ENCODE measurements at regions not wholly inside any gene's neighbourhood (a gene's known extent, or its start where the extent isn't known, plus 50 kb on each side); places are given as distances from the start of the nearest gene placed in this dataset.
A peak's percentile ranks its signal among the peaks of the same experiment; 100 is the strongest.
"Not testable (repeated sequence)": the region's sequence is repeated elsewhere in the genome, so short reads cannot be mapped to it uniquely, and the experiment has no call there.

GRCh38 chr21:35190201-35190701, 141.1 kb upstream of the RUNX1 start:
- DNase-seq (ENCODE audit: low read depth, low spot score) = peak; percentile 66
- TF ChIP-seq CTCF (IDR thresholded peaks at IDR 0.05; ENCODE audit: low read depth, low read length) = no peak
- in situ Hi-C loops (cut with HindIII; ENCODE audit: low sequenced_read_pairs) = no loop called here
- H3K4me3 ChIP-seq (ENCODE audit: low read depth, low read length) = no peak overlapping the region

GRCh38 chr21:35189077-35189863, 140.2 kb upstream of the RUNX1 start:
- in situ Hi-C loops (cut with HindIII; ENCODE audit: low sequenced_read_pairs) = no loop called here
- no peak overlapping the region for H3K4me3 ChIP-seq (ENCODE audit: low read depth, low read length)
- DNase-seq (ENCODE audit: low read depth, low spot score) = peak; percentile 88
- no peak for TF ChIP-seq CTCF (IDR thresholded peaks at IDR 0.05; ENCODE audit: low read depth, low read length)

- DNase-seq (ENCODE audit: low read depth, low spot score); H3K4me3 ChIP-seq (ENCODE audit: low read depth, low read length); in situ Hi-C loops (cut with HindIII; ENCODE audit: low sequenced_read_pairs): not testable (repeated sequence)
Measured at GRCh38 chr21:35183389-35183788, 134.3 kb upstream of the RUNX1 start.

DNA sequence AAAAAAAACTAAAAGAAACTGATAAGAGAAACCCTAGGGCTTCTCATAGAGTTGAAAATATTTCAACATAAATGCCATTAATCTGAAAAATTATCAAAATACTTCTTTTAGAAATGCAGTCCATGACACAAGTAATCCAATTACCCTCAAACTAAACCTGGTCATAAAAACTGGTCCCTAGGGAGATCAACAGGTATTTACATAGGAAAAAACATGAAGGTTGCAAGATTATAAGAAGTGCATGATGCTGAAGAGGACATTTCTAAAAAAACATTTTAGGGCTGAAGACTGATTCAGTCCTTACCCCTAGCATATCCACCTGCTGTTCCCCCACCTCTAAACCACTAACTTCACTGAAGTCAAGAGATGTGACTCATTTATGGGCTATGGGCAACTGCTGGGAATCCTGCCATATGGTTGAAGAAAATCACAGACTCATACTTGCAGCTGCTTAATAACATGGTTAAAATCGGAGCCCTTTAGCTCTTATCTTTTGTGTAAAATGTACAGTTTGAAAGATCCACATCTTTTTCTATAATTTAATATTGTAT, 131.0 kb upstream of the RUNX1 start:
- no peak for TF ChIP-seq CTCF (IDR thresholded peaks at IDR 0.05; ENCODE audit: low read depth, low read length)
- peak; percentile 85 for DNase-seq (ENCODE audit: low read depth, low spot score)
- no peak overlapping the region for H3K4me3 ChIP-seq (ENCODE audit: low read depth, low read length)
- in situ Hi-C loops (cut with HindIII; ENCODE audit: low sequenced_read_pairs) = no loop called here

DNA sequence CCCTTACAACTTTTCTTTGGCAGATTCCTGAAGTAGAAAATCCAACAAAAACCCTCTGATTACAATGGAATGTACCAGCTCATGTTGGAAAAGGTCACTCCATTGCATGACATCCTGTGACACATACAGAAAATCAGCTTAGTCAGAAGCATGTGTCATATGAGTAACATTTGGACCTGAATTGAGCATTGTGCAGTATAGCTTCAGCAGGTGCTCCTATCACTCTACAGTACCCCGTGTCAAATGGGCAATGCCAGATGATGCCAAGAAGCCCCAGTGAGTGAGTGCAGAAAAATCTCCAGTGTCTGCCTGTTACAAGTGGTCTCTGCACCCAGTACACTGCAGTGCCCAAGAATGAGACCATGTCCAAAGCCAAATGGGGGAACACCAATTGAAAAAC, 129.7 kb upstream of the RUNX1 start:
- no peak for TF ChIP-seq CTCF (IDR thresholded peaks at IDR 0.05; ENCODE audit: low read depth, low read length)
- H3K4me3 ChIP-seq (ENCODE audit: low read depth, low read length) = no peak overlapping the region
- in situ Hi-C loops (cut with HindIII; ENCODE audit: low sequenced_read_pairs) = no loop called here
- no peak for DNase-seq (ENCODE audit: low read depth, low spot score)

DNA sequence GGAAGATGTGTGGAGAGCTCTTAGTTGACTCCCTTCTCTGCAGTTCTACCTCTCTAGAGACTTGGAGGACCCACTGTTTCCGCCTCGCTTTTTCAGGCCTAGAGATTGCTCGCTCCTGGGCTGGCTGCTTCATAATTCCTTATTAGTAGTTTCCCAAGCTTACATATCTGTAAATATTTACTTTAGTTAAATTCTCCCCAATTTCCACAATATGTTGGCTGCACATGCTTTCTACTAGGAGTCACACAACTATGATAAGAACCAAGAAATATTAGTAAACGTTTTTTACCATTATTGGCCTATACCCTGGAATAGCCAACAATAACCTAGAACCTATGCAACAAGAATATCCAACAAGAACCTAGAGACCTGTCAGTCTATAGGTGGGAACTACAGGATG, 129.0 kb upstream of the RUNX1 start:
- in situ Hi-C loops (cut with HindIII; ENCODE audit: low sequenced_read_pairs) = no loop called here
- no peak for TF ChIP-seq CTCF (IDR thresholded peaks at IDR 0.05; ENCODE audit: low read depth, low read length)
- no peak overlapping the region for H3K4me3 ChIP-seq (ENCODE audit: low read depth, low read length)

GRCh38 chr21:35172231-35172630, 123.1 kb upstream of the RUNX1 start:
- no peak for DNase-seq (ENCODE audit: low read depth, low spot score)
- no peak overlapping the region for H3K4me3 ChIP-seq (ENCODE audit: low read depth, low read length)
- in situ Hi-C loops (cut with HindIII; ENCODE audit: low sequenced_read_pairs) = no loop called here
- TF ChIP-seq CTCF (IDR thresholded peaks at IDR 0.05; ENCODE audit: low read depth, low read length) = no peak

More for the DNA sequence above, 129.0 kb upstream of the RUNX1 start:
- no peak for DNase-seq (ENCODE audit: low read depth, low spot score)
